A549 (cell line): ENCODE measurements at regions not wholly inside any gene's neighbourhood (a gene's known extent, or its start where the extent isn't known, plus 50 kb on each side); places are given as distances from the start of the nearest gene placed in this dataset.
A peak's percentile ranks its signal among the peaks of the same experiment; 100 is the strongest.

Experiments used
- ATAC-seq, 2 experiments: fragments of 200-7000 bp in 1 of 2; fragments of >200 bp in 1 of 2; cut with Nextera tagmentation in 1 of 2; cut with Tn5 transposase in 1 of 2; 3 replicates each; pipeline versions ENCODE4 v1.8.0 to v1.9.1; 2018 to 2020; ENCODE audit warnings: mild to moderate bottlenecking in 1 of 2, moderate library complexity in 1 of 2
- CTCF ChIA-PET: fragments of 300-600 bp; sonication (Branson Sonifier 250); formaldehyde crosslinking; extraction: SDS; loops from one replicate; lab custom pipeline; 2021; ENCODE audit warnings: antibody characterized with exemption, inconsistent platforms; lab: Yijun Ruan, JAX
- POLR2A ChIA-PET: fragments of 350-600 bp; formaldehyde crosslinking; extraction: SDS; loops from one replicate; lab custom pipeline; 2021; ENCODE audit warnings: antibody characterized with exemption, inconsistent platforms; lab: Yijun Ruan, JAX
- DNase-seq, 2 experiments: peaks; one replicate each; pipeline versions ENCODE4 v3.0.0 to v3.0.0-alpha.2; 2011 to 2016; ENCODE audit warnings: low read depth in 1 of 2, low spot score in 1 of 2
- FAIRE-seq: peaks from 2 replicates; lab custom pipeline; 2011; peaks lifted over from hg19 to GRCh38; lab: Jason Lieb, UNC
- H3K27ac ChIP-seq, 2 experiments: fragments of >200 bp; sonication (Bioruptor Twin); formaldehyde crosslinking; 3 replicates each; pipeline ENCODE4 v1.5.1; 2016 to 2017
- H3K4me1 ChIP-seq: fragments of >200 bp; sonication (Bioruptor Twin); formaldehyde crosslinking; 3 replicates; pipeline ENCODE4 v1.6.1; 2016
- H3K4me2 ChIP-seq: fragments of >200 bp; sonication (Bioruptor Twin); formaldehyde crosslinking; 3 replicates; pipeline ENCODE4 v1.6.1; 2016
- H3K4me3 ChIP-seq: fragments of >200 bp; sonication (Bioruptor Twin); formaldehyde crosslinking; 3 replicates; pipeline ENCODE4 v1.5.1; 2016
- H3K9me3 ChIP-seq: fragments of >200 bp; sonication (Bioruptor Twin); formaldehyde crosslinking; 3 replicates; pipeline ENCODE4 v1.6.1; 2016
- BHLHE40 ChIP-seq: IDR thresholded peaks from 2 replicates; pipeline ENCODE4 v1.6.1; 2012; ENCODE audit warnings: low read depth, low read length, inconsistent platforms
- CHD2 ChIP-seq: fragments of 150-350 bp; IDR thresholded peaks from 2 replicates; pipeline ENCODE4 v1.6.1; 2014; ENCODE audit warnings: low read length; ENCODE audit not compliant: partially characterized antibody
- EHF ChIP-seq: fragments of 250-450 bp; sonication (Bioruptor Pico); IDR thresholded peaks from 2 replicates; pipeline ENCODE4 v1.5.0; 2020; ENCODE audit warnings: mild to moderate bottlenecking
- EHMT2 ChIP-seq: fragments of 200-600 bp; sonication (generic); IDR thresholded peaks from 2 replicates; pipeline ENCODE4 v1.6.1; 2016; ENCODE audit warnings: antibody characterized with exemption, low read depth, mild to moderate bottlenecking, moderate library complexity
- EP300 ChIP-seq, 2 experiments: fragments of >200 bp; sonication (Bioruptor Twin); formaldehyde crosslinking; IDR thresholded peaks; 2 replicates in 1 of 2; 3 replicates in 1 of 2; pipeline ENCODE4 v1.6.1; 2016 to 2017
- FOXS1 ChIP-seq: fragments of 250-450 bp; sonication (Bioruptor Pico); IDR thresholded peaks from 2 replicates; pipeline ENCODE4 v1.5.0; 2020; ENCODE audit warnings: mild to moderate bottlenecking, moderate library complexity
- HEYL ChIP-seq: fragments of 250-450 bp; sonication (Bioruptor Pico); IDR thresholded peaks from 2 replicates; pipeline ENCODE4 v1.8.0; 2021; ENCODE audit warnings: mild to moderate bottlenecking, moderate library complexity
- HOXB13 ChIP-seq: fragments of 250-450 bp; sonication (Bioruptor Pico); IDR thresholded peaks from 2 replicates; pipeline ENCODE4 v1.5.0; 2020; ENCODE audit warnings: low read depth, mild to moderate bottlenecking, moderate library complexity
- HOXB5 ChIP-seq: fragments of 250-450 bp; sonication (Bioruptor Pico); IDR thresholded peaks from 2 replicates; pipeline ENCODE4 v1.5.0; 2020; ENCODE audit warnings: mild to moderate bottlenecking, moderate library complexity
- JUN ChIP-seq, 2 experiments: fragments of >200 bp; sonication (Bioruptor Twin); formaldehyde crosslinking; IDR thresholded peaks; 2 replicates in 1 of 2; 3 replicates in 1 of 2; pipeline ENCODE4 v1.6.1; 2016 to 2017
- JUNB ChIP-seq: fragments of >200 bp; sonication (Bioruptor Twin); formaldehyde crosslinking; IDR thresholded peaks from 2 replicates; pipeline ENCODE4 v1.6.1; 2016
- KDM5A ChIP-seq: fragments of 200-600 bp; sonication (generic); IDR thresholded peaks from 2 replicates; pipeline ENCODE4 v1.6.1; 2016; ENCODE audit warnings: antibody characterized with exemption, mild to moderate bottlenecking
- MAFK ChIP-seq: fragments of 450-650 bp; IDR thresholded peaks from 2 replicates; pipeline ENCODE4 v1.6.1; 2014; ENCODE audit not compliant: partially characterized antibody
- MAZ ChIP-seq: fragments of 150-350 bp; IDR thresholded peaks from 2 replicates; pipeline ENCODE4 v1.6.1; 2014; ENCODE audit warnings: antibody characterized with exemption, low read depth, low read length, borderline replicate concordance
- NFE2L2 ChIP-seq: fragments of 150-350 bp; conservative IDR thresholded peaks from 2 replicates; pipeline ENCODE4 v1.6.1; 2014; ENCODE audit warnings: low read length
- POLR2AphosphoS2 ChIP-seq: conservative IDR thresholded peaks from 2 replicates; pipeline ENCODE4 v1.6.1; 2012; ENCODE audit warnings: low read length, improper control_type of control experiment, inconsistent platforms
- RAD21 ChIP-seq, 2 experiments: fragments of >200 bp in 1 of 2; sonication (Bioruptor Twin) in 1 of 2; formaldehyde crosslinking in 1 of 2; IDR thresholded peaks in 1 of 2; conservative IDR thresholded peaks in 1 of 2; 2 replicates in 1 of 2; 3 replicates in 1 of 2; pipeline ENCODE4 v1.6.1; 2012 to 2018; ENCODE audit warnings: inconsistent platforms in 1 of 2
- RFX5 ChIP-seq: fragments of 450-650 bp; IDR thresholded peaks from 2 replicates; pipeline ENCODE4 v1.7.1; 2014; ENCODE audit warnings: antibody characterized with exemption, mild to moderate bottlenecking, moderate library complexity
- SREBF2 ChIP-seq: fragments of 450-650 bp; IDR thresholded peaks from 2 replicates; pipeline ENCODE4 v1.6.1; 2014; ENCODE audit warnings: mild to moderate bottlenecking, moderate library complexity
- TFCP2L1 ChIP-seq: fragments of 250-450 bp; sonication (Bioruptor Pico); IDR thresholded peaks from 2 replicates; pipeline ENCODE4 v1.5.0; 2021; ENCODE audit warnings: mild to moderate bottlenecking
- USF2 ChIP-seq: fragments of 450-650 bp; IDR thresholded peaks from 2 replicates; pipeline ENCODE4 v1.6.1; 2014; ENCODE audit warnings: antibody characterized with exemption
- WGBS: methylation state at CpG from one replicate; pipeline ENCODE4 v1.1.6; 2017; ENCODE audit errors: missing lambda C conversion rate; 5-methylcytosine and 5-hydroxymethylcytosine counted together
- TF ChIP-seq, protein P1 (sequence below): fragments of >200 bp; sonication (Bioruptor Twin); formaldehyde crosslinking; IDR thresholded peaks from 3 replicates; pipeline ENCODE4 v1.6.1; 2016
- TF ChIP-seq, protein P2 (sequence below): IDR thresholded peaks from 2 replicates; pipeline ENCODE4 v1.6.1; 2012
- TF ChIP-seq, protein P3 (sequence below): fragments of 150-350 bp; IDR thresholded peaks from 2 replicates; pipeline ENCODE4 v1.6.1; 2014; ENCODE audit warnings: low read depth, mild to moderate bottlenecking, low read length

DNA sequence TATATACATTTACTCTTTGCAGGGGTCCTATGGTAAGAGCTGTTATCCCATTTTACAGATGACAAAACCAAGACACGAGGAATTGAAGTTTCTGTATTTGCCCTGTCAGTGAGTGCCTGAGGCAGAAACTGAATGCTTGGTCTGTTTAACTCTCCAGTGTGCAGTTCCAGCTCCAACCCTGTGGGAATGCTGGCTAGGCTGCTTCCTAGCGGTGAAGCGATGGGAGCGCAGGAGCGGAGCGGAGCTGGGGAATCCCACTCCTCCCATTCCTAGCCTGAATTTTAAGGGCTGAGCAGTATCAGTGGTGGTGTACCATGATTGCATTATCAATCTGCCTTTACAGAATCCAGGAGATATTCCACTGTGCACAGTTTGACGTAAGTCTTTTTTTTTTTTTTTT lies 202.3 kb downstream of the LRRC70 start:
- POLR2A ChIA-PET, result no interaction called here
- no peak overlapping the region for H3K4me3 ChIP-seq
- H3K27ac ChIP-seq, result no peak overlapping the region
- TF ChIP-seq EP300 (IDR thresholded peaks at IDR 0.05) (no peak), HOXB5 (CRISPR knock-in tag) (no peak), TFCP2L1 (no peak), JUNB (no peak), SREBF2 (no peak), JUN (IDR thresholded peaks at IDR 0.05) (no peak), MAZ (no peak), FOXS1 (no peak), EHMT2 (no peak), POLR2AphosphoS2 (no peak), HOXB13 (no peak), USF2 (no peak)
- TF ChIP-seq, protein P1, sequence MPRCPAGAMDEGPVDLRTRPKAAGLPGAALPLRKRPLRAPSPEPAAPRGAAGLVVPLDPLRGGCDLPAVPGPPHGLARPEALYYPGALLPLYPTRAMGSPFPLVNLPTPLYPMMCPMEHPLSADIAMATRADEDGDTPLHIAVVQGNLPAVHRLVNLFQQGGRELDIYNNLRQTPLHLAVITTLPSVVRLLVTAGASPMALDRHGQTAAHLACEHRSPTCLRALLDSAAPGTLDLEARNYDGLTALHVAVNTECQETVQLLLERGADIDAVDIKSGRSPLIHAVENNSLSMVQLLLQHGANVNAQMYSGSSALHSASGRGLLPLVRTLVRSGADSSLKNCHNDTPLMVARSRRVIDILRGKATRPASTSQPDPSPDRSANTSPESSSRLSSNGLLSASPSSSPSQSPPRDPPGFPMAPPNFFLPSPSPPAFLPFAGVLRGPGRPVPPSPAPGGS, result no peak
- TF ChIP-seq, protein P2, sequence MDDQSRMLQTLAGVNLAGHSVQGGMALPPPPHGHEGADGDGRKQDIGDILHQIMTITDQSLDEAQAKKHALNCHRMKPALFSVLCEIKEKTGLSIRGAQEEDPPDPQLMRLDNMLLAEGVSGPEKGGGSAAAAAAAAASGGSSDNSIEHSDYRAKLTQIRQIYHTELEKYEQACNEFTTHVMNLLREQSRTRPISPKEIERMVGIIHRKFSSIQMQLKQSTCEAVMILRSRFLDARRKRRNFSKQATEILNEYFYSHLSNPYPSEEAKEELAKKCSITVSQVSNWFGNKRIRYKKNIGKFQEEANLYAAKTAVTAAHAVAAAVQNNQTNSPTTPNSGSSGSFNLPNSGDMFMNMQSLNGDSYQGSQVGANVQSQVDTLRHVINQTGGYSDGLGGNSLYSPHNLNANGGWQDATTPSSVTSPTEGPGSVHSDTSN, result no peak
- no peak for FAIRE-seq
- peak; percentile 39 to 40; a peak in 2 of 6 replicates for ATAC-seq
- 76% methylated on average over 7 of the region's 7 CpGs for WGBS
- CTCF ChIA-PET, result interaction anchor here (1.0 to 3.6 kb wide), 4 partner anchors 12 to 321 kb away, joined by 3 to 28 read pairs (median 13); no protein-coding TSS in a partner anchor
- no peak overlapping the region for H3K4me2 ChIP-seq
- no peaks in the 10 kb centered on the region for H3K9me3 ChIP-seq
- H3K4me1 ChIP-seq, result no peaks in the 10 kb centered on the region
- no peak for DNase-seq

DNA sequence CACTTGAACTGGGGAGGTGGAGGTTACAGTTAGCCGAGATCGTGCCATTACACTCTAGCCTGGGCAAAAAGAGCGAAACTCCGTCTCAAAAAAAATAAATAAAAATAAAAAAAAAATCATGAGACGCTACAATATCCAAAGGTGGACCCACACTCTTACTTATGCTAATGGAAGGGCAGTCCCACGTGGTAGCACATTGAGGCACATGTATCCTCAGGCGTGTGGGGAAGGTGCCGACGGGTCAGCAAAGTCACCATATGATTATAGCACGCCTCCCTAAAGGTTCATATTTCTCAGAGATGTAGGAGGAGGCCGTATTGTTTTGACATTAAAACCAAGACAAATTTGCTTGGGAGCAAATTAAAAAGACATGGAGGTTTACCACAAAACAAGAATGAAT lies 201.6 kb downstream of the LRRC70 start:
- no peak for FAIRE-seq
- whole genome bisulfite sequencing, result 73% methylated on average over 11 of the region's 11 CpGs
- H3K4me1 ChIP-seq, result no peaks in the 10 kb centered on the region
- H3K27ac ChIP-seq, result no peak overlapping the region
- DNase-seq, result no peak
- ChIA-PET CTCF (interaction anchor here (0.6 to 3.6 kb wide), 7 partner anchors 8 to 321 kb away, joined by 3 to 28 read pairs (median 7); no protein-coding TSS in a partner anchor), POLR2A (no interaction called here)
- TF ChIP-seq SREBF2 (no peak), EHF (CRISPR knock-in tag) (no peak), CHD2 (no peak), HOXB13 (no peak), BHLHE40 (no peak), HOXB5 (CRISPR knock-in tag) (no peak), RAD21 (conservative IDR thresholded peaks at IDR 0.05 in 1 of 2, IDR thresholded peaks at IDR 0.05 in 1 of 2) (no peak), KDM5A (no peak), JUN (IDR thresholded peaks at IDR 0.05) (no peak), NFE2L2 (no peak), RFX5 (no peak), TFCP2L1 (no peak), MAFK (no peak), HEYL (CRISPR knock-in tag) (no peak), MAZ (no peak)
- TF ChIP-seq, protein P3, sequence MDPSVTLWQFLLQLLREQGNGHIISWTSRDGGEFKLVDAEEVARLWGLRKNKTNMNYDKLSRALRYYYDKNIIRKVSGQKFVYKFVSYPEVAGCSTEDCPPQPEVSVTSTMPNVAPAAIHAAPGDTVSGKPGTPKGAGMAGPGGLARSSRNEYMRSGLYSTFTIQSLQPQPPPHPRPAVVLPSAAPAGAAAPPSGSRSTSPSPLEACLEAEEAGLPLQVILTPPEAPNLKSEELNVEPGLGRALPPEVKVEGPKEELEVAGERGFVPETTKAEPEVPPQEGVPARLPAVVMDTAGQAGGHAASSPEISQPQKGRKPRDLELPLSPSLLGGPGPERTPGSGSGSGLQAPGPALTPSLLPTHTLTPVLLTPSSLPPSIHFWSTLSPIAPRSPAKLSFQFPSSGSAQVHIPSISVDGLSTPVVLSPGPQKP, result no peak
- TF ChIP-seq, protein P2, result no peak
- H3K4me3 ChIP-seq, result no peak overlapping the region
- H3K9me3 ChIP-seq, result no peaks in the 10 kb centered on the region
- H3K4me2 ChIP-seq, result no peak overlapping the region
- no peak for ATAC-seq
